HTR-8/SVneo (cell line): ENCODE measurements at regions not wholly inside any gene's neighbourhood (a gene's known extent, or its start where the extent isn't known, plus 50 kb on each side); places are given as distances from the start of the nearest gene placed in this dataset.
"Not testable (repeated sequence)": the region's sequence is repeated elsewhere in the genome, so short reads cannot be mapped to it uniquely, and the experiment has no call there.

Experiments used
- DNase-seq: peaks from one replicate; pipeline ENCODE4 v3.0.0; 2011; ENCODE audit warnings: low spot score, mixed read lengths; ENCODE audit not compliant: insufficient read length
- FAIRE-seq: peaks from 2 replicates; lab custom pipeline; 2011; peaks lifted over from hg19 to GRCh38; lab: Jason Lieb, UNC

DNA sequence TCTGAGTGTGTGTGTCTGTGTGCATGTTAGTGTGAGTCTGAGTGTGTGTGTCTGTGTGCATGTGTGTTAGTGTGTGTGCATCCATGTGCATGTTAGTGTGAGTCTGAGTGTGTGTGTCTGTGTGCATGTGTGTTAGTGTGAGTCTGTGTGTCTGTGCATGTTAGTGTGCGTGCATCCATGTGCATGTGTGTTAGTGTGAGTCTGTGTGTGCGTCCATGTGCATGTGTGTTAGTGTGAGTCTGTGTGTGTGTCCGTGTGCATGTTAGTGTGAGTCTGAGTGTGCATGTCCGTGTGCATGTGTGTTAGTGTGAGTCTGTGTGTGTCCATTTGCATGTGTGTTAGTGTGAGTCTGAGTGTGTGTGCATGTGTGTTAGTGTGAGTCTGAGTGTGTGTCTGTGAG, 76.6 kb upstream of the ACTRT2 start:
- FAIRE-seq (peak; percentile 97), DNase-seq (no peak)

DNA sequence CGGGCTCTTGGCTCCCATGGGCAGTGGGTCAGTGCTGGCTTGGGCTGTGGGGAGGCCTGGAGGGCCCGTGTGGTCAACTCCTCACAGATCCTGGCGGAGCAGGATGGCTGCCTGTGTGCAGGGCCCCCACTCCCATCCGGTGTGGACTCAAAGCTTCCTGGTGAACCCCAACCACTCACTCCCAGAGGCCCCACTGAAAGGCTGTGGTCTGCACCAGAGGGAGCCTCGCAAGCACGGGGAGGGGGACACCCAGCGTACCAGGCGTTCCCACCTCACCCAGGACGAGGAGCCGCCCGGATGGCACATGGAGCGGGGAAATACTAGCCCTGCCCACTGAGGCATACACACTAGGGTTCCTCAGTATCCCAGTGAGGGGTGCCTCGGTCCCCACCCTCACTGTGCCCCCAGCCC, 75.4 kb upstream of the ACTRT2 start:
- FAIRE-seq (no peak), DNase-seq (no peak)

DNA sequence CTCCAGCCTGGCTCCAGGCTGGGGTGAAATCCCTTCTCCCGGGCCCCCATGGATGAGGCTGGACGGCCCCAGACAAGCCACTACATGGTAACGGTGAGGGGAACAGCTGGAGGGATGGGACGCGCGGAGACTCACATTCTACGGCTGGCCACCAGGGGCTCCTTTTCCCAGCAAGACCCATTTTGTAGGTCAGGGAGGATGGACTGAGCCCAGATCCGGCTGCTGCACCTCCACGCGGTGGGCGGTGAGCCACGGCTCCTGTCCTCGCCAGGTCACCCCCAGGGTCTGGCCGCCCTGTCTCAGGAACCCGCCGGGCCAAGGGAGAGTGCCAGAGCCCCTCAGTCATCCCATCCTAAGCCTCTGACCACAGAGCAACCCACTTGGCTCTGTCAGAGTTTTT, 75.0 kb upstream of the ACTRT2 start:
- DNase-seq (no peak), FAIRE-seq (no peak)

DNA sequence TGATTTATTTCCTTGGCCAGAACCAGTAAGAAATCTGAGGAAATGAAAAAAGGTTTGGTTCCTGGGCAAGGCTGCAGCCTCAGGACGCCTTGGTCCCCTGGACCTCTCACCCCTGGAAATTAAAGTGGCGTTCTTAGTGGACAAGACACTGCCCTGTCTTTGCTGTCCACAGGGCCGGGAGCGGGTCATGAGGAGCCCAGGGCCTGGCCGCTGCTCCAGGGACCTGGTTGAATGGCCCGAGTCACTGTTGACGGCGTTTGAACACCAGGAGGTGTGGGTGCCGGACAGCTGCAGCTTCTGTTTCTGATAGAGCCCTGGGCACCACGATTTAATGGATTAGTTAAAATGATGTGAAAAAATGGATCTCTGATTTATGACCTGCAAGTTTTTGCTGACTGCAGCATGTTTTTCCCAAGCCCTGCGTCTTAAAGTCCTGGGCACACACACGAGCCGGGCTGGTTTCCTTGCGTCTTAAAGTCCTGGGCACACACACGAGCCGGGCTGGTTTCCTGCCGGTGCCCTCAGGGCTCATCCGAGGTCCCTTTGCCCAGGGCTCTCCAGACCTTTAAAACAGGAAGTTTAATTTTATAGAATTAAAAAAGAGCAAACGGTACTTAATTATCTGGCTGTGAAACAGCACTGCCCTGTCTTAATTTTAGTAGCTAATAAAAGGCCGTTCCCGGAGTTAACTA, 74.1 kb upstream of the ACTRT2 start:
- FAIRE-seq, result no peak
- DNase-seq, result no peak

DNA sequence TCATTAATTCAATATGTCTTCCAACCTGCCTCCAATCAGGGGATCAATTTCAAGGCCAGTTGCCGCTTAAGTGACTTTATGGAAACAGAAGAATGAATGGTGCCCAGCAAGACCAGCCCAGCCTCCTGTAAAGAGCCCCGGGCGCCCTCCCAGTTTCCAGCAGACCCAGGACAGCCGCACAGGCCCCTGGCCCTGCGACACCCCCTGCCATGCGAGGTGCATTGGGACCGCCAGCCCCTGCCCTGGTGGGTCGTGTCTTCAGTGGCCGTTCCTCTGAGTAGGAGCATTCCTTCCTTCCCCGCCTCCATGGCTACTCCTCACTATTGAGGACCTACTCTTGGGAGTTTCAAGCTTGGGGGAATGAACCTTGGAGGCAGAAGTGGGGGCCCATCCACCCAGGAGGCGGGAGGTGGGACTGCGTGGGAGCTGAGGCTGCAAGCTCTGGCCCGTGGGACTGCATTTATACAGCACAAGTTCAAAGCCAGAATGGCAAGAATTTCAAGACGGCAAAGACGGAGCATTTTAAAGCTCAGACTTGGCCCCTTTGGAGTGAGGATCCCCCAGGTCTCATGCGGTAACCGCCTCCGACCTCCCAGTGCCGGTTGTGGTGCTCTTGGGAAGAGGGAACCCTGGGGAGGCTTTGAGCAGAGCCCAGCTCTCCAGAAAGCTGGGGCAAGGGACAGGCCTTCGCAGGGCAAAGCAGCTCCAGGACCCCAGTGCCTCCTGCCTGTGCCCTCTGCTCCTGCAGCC, 73.1 kb upstream of the ACTRT2 start:
- DNase-seq (no peak), FAIRE-seq (no peak)

DNA sequence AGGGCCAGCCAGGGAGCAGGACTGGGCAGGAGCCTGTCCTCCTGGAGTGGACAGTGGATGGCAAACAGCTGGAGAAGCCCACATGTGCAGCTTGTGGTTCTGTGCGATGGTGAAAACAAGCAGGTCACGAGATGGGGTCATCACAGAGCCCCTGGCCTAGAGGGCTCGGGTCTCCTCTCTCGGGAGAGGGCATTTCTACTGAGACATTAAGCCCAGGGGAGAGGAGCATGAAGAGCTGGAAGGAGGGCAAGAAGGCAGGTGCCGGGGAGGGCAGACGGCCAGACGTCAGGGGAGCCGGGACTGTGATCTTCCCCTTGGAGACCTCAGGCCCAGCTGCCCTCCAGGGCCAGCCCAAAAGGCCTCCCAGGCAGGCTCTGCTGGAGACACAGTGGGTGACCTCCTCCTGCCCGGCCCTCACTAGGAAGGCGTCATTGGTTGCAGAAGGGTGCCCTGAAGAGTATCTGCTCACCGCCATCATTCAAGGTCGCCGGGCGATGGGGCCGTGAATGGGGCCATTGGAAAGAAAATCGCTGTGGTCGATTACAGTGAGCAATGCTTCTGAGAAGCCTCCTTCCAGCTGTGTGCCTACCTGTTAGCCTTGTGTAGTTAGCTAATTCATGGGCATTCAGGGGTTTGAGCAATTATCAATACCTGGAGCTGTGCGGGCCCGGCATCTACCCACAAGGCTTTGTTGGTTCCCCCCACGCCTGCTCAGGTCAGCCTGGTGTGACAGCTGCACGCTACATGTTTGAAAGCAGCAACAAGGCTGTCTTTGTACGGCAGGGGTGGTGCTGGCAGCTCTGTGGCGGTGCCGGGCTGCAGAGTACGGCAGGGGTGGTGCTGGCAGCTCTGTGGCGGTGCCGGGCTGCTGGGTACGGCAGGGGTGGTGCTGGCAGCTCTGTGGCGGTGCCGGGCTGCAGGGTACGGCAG, 72.3 kb upstream of the ACTRT2 start:
- no peak for DNase-seq
- FAIRE-seq, result no peak

DNA sequence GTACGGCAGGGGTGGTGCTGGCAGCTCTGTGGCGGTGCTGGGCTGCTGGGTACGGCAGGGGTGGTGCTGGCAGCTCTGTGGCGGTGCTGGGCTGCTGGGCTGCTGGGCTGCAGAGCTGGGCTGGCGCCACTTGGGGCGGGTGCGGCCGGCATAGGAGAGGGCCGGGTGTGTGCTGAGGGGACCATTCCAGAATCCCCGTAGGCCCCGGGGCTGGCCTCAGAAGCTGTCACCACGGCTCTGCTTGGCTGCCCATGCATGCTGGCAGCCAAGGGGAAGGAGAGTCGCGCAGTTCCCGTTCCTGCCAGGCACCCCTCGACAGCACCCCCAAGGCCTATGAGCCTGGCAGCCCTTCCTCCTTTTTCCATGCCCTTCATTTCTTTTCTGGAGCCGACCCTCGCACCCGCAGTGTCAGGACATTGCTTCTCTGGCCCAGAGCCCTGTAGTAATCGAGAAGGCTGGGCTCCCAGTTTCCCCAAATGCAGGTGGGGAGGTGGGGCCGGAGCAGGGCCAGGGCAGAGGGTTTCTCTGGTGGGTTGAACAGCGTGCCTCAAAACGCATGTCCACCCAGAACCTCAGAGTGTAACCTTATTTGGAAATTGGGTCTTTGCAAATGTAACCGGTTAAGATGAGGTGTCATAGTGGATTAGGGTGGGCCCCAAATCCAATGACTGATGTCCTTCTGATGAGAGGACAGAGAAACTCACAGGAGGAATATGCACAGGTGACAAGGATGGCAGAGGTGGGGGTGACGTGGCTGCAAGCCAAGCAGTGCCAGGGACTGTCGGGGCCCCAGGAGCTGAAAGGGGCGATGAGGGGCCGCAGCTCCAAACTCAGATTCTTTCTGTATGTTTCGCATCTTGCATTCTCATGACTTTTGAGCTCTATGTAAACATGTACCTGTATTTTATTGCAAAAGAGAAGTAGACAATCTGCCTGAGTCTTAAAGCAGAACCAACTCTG, 71.0 kb upstream of the ACTRT2 start:
- DNase-seq (no peak), FAIRE-seq (no peak)

DNA sequence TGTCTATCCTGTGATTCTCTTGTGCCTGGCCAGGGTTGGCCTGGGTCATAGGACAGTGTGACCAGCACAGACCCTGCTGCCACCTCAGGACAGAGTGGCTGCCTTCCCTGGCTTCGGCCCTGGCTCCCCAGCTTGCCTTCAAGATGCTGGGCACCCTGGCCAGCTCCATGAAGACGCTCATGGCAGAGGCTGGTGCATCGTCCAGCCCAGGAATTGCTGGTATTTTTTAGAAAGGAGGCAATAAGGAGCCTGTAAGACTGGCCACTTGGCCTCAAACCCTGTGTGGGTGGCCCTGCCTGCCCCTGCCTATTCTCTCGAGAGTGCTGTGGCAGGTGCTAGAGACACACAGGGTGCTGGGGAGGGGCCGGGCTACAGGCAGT, 70.4 kb upstream of the ACTRT2 start:
- no peak for FAIRE-seq

DNA sequence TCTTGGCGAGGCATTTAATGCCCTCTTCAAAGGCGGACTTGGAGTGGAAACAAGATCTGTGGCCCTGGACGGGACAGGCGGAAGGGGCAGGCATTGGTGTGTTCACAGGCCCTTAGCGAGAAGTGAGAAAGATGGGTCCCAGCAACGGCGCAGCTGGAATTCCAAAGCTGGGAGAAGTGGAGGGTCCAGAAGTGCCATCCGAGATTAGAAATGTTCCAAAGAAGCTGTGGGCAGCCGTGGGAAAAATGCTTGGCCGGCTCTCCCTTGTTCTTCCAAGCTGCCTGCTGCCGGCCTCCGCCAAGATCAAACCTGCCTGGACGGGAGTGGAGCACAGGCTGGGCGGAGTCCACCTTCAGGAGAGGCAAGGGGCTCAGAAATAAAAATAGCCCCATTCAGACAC, 69.4 kb upstream of the ACTRT2 start:
- no peak for FAIRE-seq
- DNase-seq, result no peak

More for the DNA sequence above, 70.4 kb upstream of the ACTRT2 start:
- DNase-seq, result no peak

DNA sequence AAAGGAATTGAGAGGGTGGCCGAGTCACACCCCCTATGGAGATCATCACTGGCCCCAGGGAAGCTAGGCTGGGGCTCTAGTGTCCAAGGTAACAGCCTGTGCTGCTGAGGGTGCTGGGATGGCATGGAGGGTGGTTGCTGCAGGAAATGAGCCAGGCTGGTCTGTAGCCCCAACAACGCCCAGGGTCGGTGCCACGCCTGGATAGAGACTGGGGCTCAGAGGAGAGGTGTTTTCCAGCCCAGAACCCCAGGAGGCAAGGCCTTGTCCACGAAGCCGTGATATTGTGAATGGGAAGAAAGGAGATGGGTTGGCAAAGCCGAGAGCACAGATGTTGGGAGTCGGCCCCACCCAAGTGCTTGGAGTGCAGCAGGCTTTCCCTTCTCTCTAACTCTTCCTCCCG, 68.9 kb upstream of the ACTRT2 start:
- FAIRE-seq (no peak), DNase-seq (no peak)

DNA sequence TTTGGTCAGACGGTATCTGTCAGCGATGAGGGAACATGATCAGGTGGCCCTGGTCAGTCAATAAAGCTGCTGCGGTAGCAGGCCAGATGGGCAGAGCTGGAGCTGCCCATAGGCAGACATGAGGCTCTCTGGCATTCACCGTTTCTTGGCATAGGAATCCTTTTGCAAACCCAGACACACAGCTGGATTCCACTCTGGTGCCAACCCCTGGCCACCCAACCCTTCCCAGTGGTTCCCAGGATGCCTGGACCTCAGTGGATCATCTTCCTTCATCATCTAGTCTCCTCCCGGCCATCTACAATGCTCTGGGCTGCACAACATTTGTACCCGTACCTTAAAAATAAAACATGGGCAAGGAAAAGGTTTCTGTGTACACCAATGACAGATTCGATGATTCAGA, 68.3 kb upstream of the ACTRT2 start:
- no peak for FAIRE-seq
- no peak for DNase-seq

DNA sequence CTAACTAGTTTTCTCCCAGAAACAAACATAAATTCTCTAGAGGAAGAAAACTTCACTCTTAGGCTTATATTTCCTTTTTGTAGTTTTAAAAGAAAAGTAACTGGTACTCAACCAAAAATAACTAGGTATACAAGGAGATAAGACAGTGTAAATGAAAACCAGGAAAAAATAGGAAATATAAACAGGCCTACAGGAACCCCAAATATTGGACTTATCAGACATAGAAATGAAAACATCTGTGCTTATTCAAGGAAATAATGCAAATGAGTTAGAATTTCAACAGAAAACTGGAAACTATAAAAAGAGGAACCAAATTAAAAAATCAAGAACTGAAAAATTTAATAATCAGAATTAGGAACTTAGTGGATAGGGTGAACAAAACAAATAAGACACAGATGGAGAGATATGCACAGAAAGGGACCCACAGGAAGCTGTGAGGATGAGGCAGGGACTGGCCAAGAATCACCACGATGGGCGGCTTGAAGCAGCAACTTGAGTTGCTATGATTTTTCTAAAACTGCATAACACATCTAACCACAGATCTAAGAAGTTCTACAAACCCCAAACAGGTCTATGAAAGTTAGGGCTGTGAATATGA, 67.5 kb upstream of the ACTRT2 start:
- DNase-seq, result no peak
- FAIRE-seq, result no peak

DNA sequence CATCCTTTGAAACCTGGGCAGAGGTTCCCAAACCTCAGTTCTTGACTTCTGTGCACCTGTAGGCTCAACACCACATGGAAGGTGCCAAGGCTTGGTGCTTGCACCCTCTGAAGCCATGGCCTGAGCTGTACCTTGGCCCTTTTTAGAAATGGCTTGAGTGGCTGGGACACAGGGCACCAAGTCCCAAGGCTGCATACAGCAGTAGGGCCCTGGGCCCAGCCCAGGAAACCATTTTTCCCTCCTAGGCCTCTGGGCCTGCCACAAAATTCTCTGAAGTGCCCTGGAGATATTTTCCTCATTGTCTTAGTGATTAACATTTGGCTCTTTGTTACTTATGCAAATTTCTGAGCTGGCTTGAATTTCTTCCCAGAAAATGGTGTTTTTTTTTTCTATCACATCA, 65.6 kb upstream of the ACTRT2 start:
- no peak for DNase-seq
- FAIRE-seq, result no peak

DNA sequence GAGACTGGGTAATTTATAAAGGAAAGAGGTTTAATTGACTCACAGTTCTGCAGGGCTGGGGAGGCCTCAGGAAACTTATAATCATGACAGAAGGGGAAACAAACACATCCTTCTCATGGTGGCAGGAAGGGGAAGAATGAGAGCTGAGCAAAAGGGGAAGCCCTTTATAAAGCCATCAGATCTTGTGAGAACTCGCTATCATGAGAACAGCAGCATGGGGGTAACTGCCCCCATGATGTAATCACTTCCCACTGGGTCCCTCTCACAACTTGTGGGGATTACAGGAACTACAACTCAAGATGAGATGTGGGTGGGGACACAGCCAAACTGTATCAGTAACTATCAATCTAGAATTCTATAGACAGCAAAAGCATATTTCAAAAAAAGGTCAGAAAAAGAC, 64.7 kb upstream of the ACTRT2 start:
- DNase-seq (no peak), FAIRE-seq (no peak)

DNA sequence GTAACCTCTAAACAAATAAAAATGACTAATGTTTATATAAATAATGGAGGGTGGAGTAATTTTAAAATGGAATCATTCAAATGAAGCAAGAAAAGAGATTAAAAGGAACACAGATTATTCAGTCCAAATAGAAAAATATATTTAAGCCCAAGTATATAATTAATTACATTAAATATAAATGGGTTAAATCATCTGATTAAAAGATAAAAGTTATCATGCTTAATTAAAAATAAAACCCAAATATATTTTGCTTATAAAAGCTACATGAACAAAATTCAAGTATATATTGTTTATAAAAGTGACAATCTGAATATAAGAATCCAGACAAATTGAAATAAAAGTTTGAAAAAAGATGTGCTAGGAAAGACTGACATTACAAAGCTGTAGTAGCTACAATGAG, 63.9 kb upstream of the ACTRT2 start:
- FAIRE-seq (no peak), DNase-seq (no peak)

DNA sequence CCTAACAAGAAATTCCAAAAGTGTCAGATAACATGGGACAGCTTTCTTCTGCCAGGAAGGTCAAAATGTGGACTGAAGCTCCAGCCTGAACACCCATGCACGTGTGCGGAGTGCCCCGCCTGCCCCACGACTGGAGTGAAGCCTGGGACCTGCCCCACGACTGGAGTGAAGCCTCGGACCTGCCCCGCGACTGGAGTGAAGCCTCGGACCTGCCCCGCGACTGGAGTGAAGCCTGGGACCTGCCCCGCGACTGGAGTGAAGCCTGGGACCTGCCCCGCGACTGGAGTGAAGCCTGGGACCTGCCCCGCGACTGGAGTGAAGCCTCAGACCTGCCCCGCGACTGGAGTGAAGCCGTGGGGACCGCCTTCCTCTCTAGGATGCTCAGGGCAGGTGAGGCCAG, 61.4 kb upstream of the ACTRT2 start:
- not testable (repeated sequence) for FAIRE-seq, DNase-seq

DNA sequence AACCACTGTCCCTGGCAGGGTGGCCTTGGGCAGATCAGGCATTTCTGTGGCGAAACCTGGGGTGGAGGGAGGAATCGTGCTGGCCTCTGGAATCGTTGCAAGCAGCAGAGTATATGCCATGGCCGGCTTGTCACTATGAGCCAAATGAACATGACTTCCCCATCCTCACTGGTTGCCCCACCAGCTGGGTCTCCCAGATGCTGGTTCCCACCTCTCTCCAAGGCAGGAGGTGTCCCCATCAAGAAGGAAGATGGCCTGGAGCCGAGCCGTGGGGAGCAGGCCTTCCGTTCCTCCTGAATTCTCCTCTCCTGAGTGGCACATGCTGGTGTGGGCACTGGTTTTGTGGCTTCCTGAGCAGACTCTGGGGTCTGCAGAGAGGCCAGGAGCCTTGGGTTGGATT, 60.2 kb upstream of the ACTRT2 start:
- DNase-seq (no peak), FAIRE-seq (no peak)

DNA sequence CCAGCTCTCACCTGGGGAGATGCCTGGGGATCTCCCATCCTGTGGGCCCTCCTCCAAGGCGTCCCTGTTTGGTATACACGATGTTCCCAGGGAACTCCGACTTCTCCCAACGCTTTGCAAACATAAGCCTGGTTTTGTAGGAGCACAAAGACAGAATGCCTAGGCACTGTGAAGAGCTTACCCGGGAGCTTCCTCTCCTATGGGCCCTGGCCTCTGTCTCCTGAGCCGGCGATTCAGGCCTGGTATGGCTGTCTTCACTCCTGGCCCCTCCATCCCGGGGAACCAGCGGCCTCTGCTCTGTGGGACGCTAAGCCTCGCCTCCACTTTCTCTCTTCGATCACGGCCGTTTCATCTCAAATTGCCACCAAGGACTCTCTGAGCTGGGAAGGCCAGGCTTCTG, 59.6 kb upstream of the ACTRT2 start:
- FAIRE-seq (no peak), DNase-seq (no peak)

DNA sequence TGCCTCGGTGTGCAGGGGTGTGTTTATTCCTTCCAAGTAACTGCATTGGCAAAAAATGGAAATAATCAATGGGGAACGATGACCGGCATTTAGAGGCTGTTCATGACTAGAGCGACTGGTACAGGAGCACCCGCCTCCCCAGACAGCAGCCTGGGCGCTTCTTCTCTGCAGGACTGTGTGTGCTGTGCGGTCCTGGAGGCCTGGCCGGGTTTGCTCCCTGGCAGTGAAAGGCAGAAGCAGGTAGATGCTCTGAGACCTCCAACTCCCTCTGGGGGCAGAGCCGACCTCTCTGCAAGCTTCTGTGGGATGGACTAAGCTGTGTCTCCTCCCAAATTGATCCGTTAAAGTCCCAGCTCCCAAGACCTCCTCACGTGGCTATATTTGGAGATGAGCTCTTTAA, 59.2 kb upstream of the ACTRT2 start:
- no peak for FAIRE-seq

More for the DNA sequence above, 59.2 kb upstream of the ACTRT2 start:
- DNase-seq, result no peak
